BE2C (cell line): ENCODE measurements at regions not wholly inside any gene's neighbourhood (a gene's known extent, or its start where the extent isn't known, plus 50 kb on each side); places are given as distances from the start of the nearest gene placed in this dataset.

Experiments used
- DNase-seq: peaks from one replicate; pipeline ENCODE4 v3.0.0-alpha.2; 2020
- H3K27me3 ChIP-seq: fragments of 250-450 bp; sonication (Bioruptor Pico); 2 replicates; pipeline ENCODE4 v1.5.1; 2020; ENCODE audit warnings: mild to moderate bottlenecking
- H3K36me3 ChIP-seq: fragments of 250-450 bp; sonication (Bioruptor Pico); 2 replicates; pipeline ENCODE4 v1.5.1; 2020; ENCODE audit warnings: mild to moderate bottlenecking
- H3K4me1 ChIP-seq: fragments of 250-450 bp; sonication (Bioruptor Pico); 2 replicates; pipeline ENCODE4 v1.5.1; 2020
- H3K4me3 ChIP-seq: 2 replicates; pipeline ENCODE4 v1.5.1; 2011; ENCODE audit warnings: low read depth, low read length
- H3K9me3 ChIP-seq: fragments of 250-450 bp; sonication (Bioruptor Pico); 2 replicates; pipeline ENCODE4 v1.5.1; 2020
- TF ChIP-seq, protein P1 (sequence below): IDR thresholded peaks from 2 replicates; pipeline ENCODE4 v1.5.1; 2012; ENCODE audit warnings: mild to moderate bottlenecking, low read depth, low read length

DNA sequence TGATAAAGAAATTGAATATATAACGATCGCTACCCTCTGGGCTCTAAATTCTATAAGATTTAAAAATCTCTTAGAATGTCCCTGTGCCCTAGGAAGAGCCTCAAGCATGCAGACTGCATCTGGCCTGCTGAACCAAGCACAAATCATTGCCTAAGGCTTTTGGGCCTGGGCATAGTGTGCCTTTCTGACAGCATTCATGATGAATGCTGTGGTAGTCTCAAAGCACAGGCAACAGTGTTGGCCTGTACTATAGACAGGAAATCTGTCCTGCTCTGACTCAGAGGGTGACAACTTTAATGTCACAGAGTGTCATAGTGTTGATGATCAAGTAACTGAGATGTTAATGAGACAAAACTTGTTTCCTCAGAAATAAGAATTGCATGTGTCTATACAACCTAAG lies 717.3 kb downstream of the STIM2 start:
- Histone ChIP-seq H3K27me3 (no peaks in the 10 kb centered on the region), H3K4me1 (no peaks in the 10 kb centered on the region), H3K36me3 (no peaks in the 10 kb centered on the region), H3K9me3 (no peaks in the 10 kb centered on the region; the same call in 1 of the 2 replicates), H3K4me3 (no peak overlapping the region)
- TF ChIP-seq, protein P1, sequence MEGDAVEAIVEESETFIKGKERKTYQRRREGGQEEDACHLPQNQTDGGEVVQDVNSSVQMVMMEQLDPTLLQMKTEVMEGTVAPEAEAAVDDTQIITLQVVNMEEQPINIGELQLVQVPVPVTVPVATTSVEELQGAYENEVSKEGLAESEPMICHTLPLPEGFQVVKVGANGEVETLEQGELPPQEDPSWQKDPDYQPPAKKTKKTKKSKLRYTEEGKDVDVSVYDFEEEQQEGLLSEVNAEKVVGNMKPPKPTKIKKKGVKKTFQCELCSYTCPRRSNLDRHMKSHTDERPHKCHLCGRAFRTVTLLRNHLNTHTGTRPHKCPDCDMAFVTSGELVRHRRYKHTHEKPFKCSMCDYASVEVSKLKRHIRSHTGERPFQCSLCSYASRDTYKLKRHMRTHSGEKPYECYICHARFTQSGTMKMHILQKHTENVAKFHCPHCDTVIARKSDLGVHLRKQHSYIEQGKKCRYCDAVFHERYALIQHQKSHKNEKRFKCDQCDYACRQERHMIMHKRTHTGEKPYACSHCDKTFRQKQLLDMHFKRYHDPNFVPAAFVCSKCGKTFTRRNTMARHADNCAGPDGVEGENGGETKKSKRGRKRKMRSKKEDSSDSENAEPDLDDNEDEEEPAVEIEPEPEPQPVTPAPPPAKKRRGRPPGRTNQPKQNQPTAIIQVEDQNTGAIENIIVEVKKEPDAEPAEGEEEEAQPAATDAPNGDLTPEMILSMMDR = no peak
- DNase-seq = no peak

DNA sequence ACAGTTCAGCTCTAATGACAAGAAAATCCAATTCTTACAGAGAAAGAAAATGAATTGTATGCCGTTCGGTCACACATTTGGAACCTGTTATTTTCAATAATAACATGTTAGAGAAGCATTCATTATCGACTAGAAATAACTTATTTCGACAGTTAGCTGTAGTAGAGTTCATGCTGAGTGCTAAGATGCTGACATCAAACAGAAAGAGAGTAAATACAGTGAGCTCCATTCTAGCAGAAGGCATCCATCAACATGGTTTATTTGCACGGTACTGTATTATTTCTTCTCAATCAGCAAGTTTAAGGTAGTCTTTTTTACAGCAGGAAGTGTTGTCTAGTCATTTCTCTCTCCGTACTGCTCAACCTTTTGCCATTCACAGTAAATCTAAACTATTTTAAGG lies 732.1 kb downstream of the STIM2 start:
- Histone ChIP-seq H3K9me3 (no peaks in the 10 kb centered on the region), H3K27me3 (no peaks in the 10 kb centered on the region), H3K4me1 (no peaks in the 10 kb centered on the region), H3K36me3 (no peaks in the 10 kb centered on the region), H3K4me3 (no peak overlapping the region)
- DNase-seq = no peak
- TF ChIP-seq, protein P1 = no peak

DNA sequence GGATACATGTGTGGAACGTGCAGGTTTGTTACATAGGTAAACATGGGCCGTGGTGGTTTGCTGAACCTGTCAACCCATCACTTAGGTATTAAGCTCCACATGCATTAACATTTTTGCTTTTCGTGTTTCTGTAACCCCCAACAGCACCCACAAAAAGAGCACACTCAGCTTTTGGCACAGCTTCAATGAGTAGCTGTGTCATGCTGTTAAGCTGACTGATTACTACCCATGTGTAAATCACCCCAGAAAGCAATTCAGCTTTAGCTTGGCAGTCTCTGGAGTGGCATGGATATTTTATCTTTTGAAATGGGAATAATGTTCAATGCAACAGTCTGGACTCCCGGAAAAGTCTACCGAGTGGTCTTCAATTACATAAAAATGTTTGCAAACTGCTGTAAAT lies 734.3 kb downstream of the STIM2 start:
- no peak overlapping the region for H3K4me3 ChIP-seq
- TF ChIP-seq, protein P1 = no peak
- no peak for DNase-seq
- no peaks in the 10 kb centered on the region for H3K9me3 ChIP-seq
- no peaks in the 10 kb centered on the region for H3K36me3 ChIP-seq
- H3K4me1 ChIP-seq = no peaks in the 10 kb centered on the region
- H3K27me3 ChIP-seq = no peaks in the 10 kb centered on the region

DNA sequence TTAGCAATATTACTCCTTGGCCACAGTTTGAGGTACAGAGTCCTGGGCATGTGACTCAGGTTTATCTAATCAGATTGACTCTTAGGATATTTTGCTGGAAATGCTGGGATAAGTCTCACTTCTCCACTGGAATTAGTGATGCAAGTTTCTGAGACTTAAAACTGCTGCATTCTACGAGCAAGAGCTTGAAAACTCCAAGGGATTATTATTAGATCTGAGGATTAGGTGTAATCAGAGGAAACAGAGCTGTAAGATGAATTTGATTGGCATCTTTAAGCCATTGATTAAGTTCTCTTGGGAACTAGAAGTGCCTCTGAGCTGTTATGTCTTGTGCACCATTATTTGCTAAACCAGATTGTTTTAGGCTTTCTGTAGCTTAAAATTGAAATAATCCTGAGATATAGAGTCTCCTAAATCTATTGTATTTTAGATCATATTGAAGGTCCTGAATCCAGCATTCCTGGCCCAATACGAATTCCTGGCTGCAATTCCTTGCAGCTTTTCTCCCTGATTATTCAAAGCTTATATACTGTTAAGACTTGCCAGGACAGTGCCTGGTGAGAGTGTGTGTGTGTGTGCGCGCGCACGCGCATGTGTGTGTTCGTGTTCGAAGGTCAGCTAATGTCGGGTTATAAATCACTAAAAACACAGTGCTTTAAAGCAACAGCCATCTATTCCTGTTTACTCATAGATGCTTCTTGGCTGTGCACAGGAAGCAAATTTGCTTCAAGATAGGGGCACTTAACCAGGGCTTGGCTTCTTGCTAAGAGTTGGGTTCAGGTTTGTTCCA lies 735.1 kb downstream of the STIM2 start:
- no peak for DNase-seq
- Histone ChIP-seq H3K4me3 (no peak overlapping the region), H3K9me3 (no peaks in the 10 kb centered on the region), H3K36me3 (no peaks in the 10 kb centered on the region), H3K27me3 (no peaks in the 10 kb centered on the region), H3K4me1 (no peaks in the 10 kb centered on the region)
- TF ChIP-seq, protein P1 = no peak

DNA sequence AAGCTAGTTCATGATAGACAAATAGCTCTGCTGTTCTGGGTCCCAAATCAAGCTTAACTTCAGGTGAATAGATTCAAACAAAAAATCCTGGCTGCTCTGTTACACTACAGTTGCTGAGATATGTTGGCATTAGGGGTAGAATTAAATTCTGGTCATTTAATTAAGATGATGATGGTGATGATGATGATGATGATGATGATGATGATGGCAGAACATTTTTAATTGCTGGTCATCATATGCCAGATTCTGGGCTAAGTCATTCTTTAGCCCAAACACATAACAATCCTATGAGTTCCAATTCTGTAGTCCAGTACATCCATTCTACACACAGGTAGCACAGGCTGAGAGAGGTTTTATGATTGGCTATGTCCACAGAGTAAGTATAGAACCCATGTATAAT lies 741.5 kb downstream of the STIM2 start:
- DNase-seq = no peak
- Histone ChIP-seq H3K27me3 (no peaks in the 10 kb centered on the region), H3K4me1 (no peaks in the 10 kb centered on the region), H3K9me3 (no peaks in the 10 kb centered on the region), H3K36me3 (no peaks in the 10 kb centered on the region), H3K4me3 (no peak overlapping the region)
- TF ChIP-seq, protein P1 = no peak

DNA sequence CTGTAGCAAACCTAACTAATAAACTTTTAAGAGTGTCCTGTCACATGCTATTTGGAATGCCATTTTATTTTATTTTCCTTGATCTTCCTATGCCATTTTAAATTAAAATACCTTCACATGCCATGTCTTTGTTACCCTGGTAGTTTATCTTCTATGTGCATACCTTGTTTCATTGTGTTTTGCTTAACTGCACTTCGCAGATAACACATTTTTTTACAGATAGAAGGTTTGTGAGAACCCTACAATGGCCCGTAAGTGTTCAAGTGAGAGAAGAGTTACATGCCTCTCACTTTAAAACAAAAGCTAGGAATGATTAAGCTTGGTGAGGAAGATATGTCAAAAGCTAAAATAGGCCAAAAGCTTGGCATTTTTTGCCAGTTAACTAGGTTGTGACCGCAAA lies 744.1 kb downstream of the STIM2 start:
- DNase-seq = no peak
- Histone ChIP-seq H3K4me3 (no peak overlapping the region), H3K36me3 (no peaks in the 10 kb centered on the region), H3K9me3 (no peaks in the 10 kb centered on the region), H3K27me3 (no peaks in the 10 kb centered on the region), H3K4me1 (no peaks in the 10 kb centered on the region)
- TF ChIP-seq, protein P1 = no peak
